ENCODE measurements at regions not wholly inside any gene's neighbourhood (a gene's known extent, or its start where the extent isn't known, plus 50 kb on each side); places are given as distances from the start of the nearest gene placed in this dataset.

GRCh38 chr12:127660961-127661360 is 606.0 kb upstream of the TMEM132C start:
- no peak for DNase-seq (ENCODE audit: low read depth)

- no peak for DNase-seq (ENCODE audit: low read depth)
Observed at GRCh38 chr12:127663716-127664115, 603.3 kb upstream of the TMEM132C start.

GRCh38 chr12:127664901-127665300 is 602.1 kb upstream of the TMEM132C start:
- no peak for DNase-seq (ENCODE audit: low read depth)

GRCh38 chr12:127667131-127667685 is 599.8 kb upstream of the TMEM132C start:
- no peak for DNase-seq (ENCODE audit: low read depth)

- DNase-seq (ENCODE audit: low read depth) = no peak
Observed at GRCh38 chr12:127670294-127670693, 596.7 kb upstream of the TMEM132C start.

- no peak for DNase-seq (ENCODE audit: low read depth)
Observed at GRCh38 chr12:127670796-127671195, 596.2 kb upstream of the TMEM132C start.

GRCh38 chr12:127675936-127676335 is 591.0 kb upstream of the TMEM132C start:
- no peak for DNase-seq (ENCODE audit: low read depth)

- peak; percentile 80 for DNase-seq (ENCODE audit: low read depth)
Observed at GRCh38 chr12:127677537-127678131, 589.3 kb upstream of the TMEM132C start.

- DNase-seq (ENCODE audit: low read depth) = no peak
Observed at GRCh38 chr12:127678945-127679344, 588.0 kb upstream of the TMEM132C start.

- DNase-seq (ENCODE audit: low read depth) = no peak
Observed at GRCh38 chr12:127680516-127680915, 586.5 kb upstream of the TMEM132C start.

GRCh38 chr12:127681151-127681754 is 585.7 kb upstream of the TMEM132C start:
- no peak for DNase-seq (ENCODE audit: low read depth)

- DNase-seq (ENCODE audit: low read depth) = no peak
Observed at GRCh38 chr12:127685491-127685890, 581.5 kb upstream of the TMEM132C start.

GRCh38 chr12:127685931-127686330 is 581.0 kb upstream of the TMEM132C start:
- no peak for DNase-seq (ENCODE audit: low read depth)

GRCh38 chr12:127687181-127687580 is 579.8 kb upstream of the TMEM132C start:
- DNase-seq (ENCODE audit: low read depth) = no peak

GRCh38 chr12:127688906-127689428 is 578.0 kb upstream of the TMEM132C start:
- no peak for DNase-seq (ENCODE audit: low read depth)

- DNase-seq (ENCODE audit: low read depth) = no peak
Observed at GRCh38 chr12:127690161-127690560, 576.8 kb upstream of the TMEM132C start.

GRCh38 chr12:127696963-127697362 is 570.0 kb upstream of the TMEM132C start:
- DNase-seq (ENCODE audit: low read depth) = no peak

- DNase-seq (ENCODE audit: low read depth) = no peak
Observed at GRCh38 chr12:127703026-127703425, 563.9 kb upstream of the TMEM132C start.

- peak; percentile 14 for DNase-seq (ENCODE audit: low read depth)
Observed at GRCh38 chr12:127711108-127711507, 555.9 kb upstream of the TMEM132C start.

GRCh38 chr12:127712561-127712960 is 554.4 kb upstream of the TMEM132C start:
- DNase-seq (ENCODE audit: low read depth) = no peak

- DNase-seq (ENCODE audit: low read depth) = no peak
Observed at GRCh38 chr12:127716166-127716565, 550.8 kb upstream of the TMEM132C start.

- no peak for DNase-seq (ENCODE audit: low read depth)
Observed at GRCh38 chr12:127717278-127717677, 549.7 kb upstream of the TMEM132C start.

- no peak for DNase-seq (ENCODE audit: low read depth)
Observed at GRCh38 chr12:127720334-127720733, 546.6 kb upstream of the TMEM132C start.

Data from Daoy (cell line).